ENCODE measurements at regions not wholly inside any gene's neighbourhood (a gene's known extent, or its start where the extent isn't known, plus 50 kb on each side); places are given as distances from the start of the nearest gene placed in this dataset.

DNA sequence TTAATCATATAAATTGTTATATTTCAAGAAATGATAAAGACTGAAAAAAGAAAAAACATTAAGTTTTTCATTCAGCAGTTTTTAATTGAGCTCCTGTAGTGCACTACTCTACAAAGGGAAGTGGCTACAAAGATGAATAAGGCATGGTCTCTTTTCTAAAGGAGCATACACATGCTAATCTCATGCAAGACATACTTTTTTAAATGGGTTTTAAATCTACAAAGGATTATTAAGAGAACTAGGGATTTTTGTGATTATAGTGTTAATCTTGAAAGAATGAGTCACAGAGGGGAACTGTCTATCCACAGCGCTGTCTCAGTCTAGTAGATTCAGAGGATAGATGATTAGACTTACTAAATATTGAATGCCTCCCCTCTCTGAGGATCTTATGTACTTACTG is 1722.2 kb downstream of the RPA4 start:
- Histone ChIP-seq H3K27ac (no peak overlapping the region), H3K79me2 (ENCODE audit: insufficient read depth) (no peaks in the 10 kb centered on the region), H3F3A (ENCODE audit: insufficient read depth) (no peaks in the 10 kb centered on the region), H3K27me3 (replicated peaks; ENCODE audit: insufficient read depth) (no peaks in the 10 kb centered on the region), H3K4me1 (ENCODE audit: insufficient read depth) (no peaks in the 10 kb centered on the region), H2AFZ (no peak overlapping the region), H3K4me3 (no peak overlapping the region), H3K9me2 (ENCODE audit: insufficient read depth) (no peaks in the 10 kb centered on the region), H4K20me1 (ENCODE audit: insufficient read depth) (no peaks in the 10 kb centered on the region), H3K9ac (no peak overlapping the region), H3K4me2 (ENCODE audit: unreplicated experiment) (no peak overlapping the region), H3K9me3 (ENCODE audit: low read depth) (no peaks in the 10 kb centered on the region), H3K36me3 (ENCODE audit: low read depth) (no peaks in the 10 kb centered on the region)
- WGBS, 2 experiments (ENCODE audit: low coverage in 1 of 2, low lambda C conversion rate in 2 of 2, missing lambda C conversion rate in 2 of 2), result 0% methylated on average over 1 of the region's 1 CpG
- DNase-seq, result no peak
- in situ Hi-C loops (cut with MboI), result no loop called here
- no peak for TF ChIP-seq EZH2phosphoT487 (IDR thresholded peaks at IDR 0.05; ENCODE audit: insufficient read depth, low read depth)
- TF ChIP-seq EZH2 (IDR thresholded peaks at IDR 0.05; ENCODE audit: insufficient read depth, poor library complexity, severe bottlenecking), result no peak

DNA sequence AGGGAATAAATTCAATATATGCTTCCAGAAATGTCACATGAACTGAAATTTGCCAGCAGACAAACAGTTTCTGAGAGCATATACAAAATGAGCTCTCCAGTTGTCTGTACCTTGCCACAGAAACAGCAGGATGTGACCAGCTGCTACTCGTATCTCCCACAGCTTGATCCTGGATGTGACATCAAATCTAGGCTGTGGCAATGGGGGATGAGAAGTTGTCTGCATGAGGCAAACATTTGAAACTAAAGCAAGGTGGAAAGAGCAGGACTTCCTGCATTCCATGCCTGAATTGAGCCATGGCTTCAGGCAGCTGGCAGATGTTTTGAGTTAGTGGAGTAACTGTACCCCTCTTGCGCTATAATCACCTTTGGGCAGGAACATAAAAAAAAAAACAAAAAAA is 1724.0 kb downstream of the RPA4 start:
- Histone ChIP-seq H3K4me1 (ENCODE audit: insufficient read depth) (no peaks in the 10 kb centered on the region), H3K27ac (no peak overlapping the region), H3K4me3 (no peak overlapping the region), H3K9me3 (ENCODE audit: low read depth) (no peaks in the 10 kb centered on the region), H3F3A (ENCODE audit: insufficient read depth) (no peaks in the 10 kb centered on the region), H4K20me1 (ENCODE audit: insufficient read depth) (no peaks in the 10 kb centered on the region), H3K9me2 (ENCODE audit: insufficient read depth) (no peaks in the 10 kb centered on the region), H3K4me2 (ENCODE audit: unreplicated experiment) (no peak overlapping the region), H3K79me2 (ENCODE audit: insufficient read depth) (no peaks in the 10 kb centered on the region), H3K36me3 (ENCODE audit: low read depth) (no peaks in the 10 kb centered on the region), H3K9ac (no peak overlapping the region), H2AFZ (no peak overlapping the region), H3K27me3 (replicated peaks; ENCODE audit: insufficient read depth) (no peaks in the 10 kb centered on the region)
- WGBS, 2 experiments (ENCODE audit: low coverage in 1 of 2, low lambda C conversion rate in 2 of 2, missing lambda C conversion rate in 2 of 2), result 31 to 33% methylated on average over 2 of the region's 2 CpGs
- DNase-seq, result no peak
- TF ChIP-seq EZH2 (IDR thresholded peaks at IDR 0.05; ENCODE audit: insufficient read depth, poor library complexity, severe bottlenecking) (no peak), EZH2phosphoT487 (IDR thresholded peaks at IDR 0.05; ENCODE audit: insufficient read depth, low read depth) (no peak)
- in situ Hi-C loops (cut with MboI), result no loop called here

DNA sequence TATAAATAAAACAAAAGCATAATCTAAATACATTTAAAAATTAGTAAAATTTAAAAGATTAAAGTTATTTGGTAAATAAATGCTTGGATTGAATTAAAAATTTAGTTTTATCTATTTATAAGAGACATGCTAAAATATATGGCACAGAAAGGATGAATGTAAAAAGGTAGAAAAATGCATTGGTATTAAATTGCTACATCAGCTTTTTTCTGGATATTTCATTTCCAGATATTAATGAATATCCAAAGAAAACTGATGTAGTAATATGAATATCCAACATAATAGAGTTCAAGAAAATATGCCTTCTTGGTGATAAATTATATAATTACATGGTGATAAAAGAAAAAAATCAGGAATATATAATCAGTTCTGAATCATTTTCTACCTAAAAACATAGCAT is 1743.9 kb downstream of the RPA4 start:
- no peak overlapping the region for H2AFZ ChIP-seq
- no peaks in the 10 kb centered on the region for H3K4me1 ChIP-seq (ENCODE audit: insufficient read depth)
- no peak overlapping the region for H3K4me3 ChIP-seq
- H3K36me3 ChIP-seq (ENCODE audit: low read depth), result no peaks in the 10 kb centered on the region
- in situ Hi-C loops (cut with MboI), result no loop called here
- H3K9ac ChIP-seq, result no peak overlapping the region
- no peak for DNase-seq
- TF ChIP-seq EZH2 (IDR thresholded peaks at IDR 0.05; ENCODE audit: insufficient read depth, poor library complexity, severe bottlenecking) (no peak), EZH2phosphoT487 (IDR thresholded peaks at IDR 0.05; ENCODE audit: insufficient read depth, low read depth) (no peak)
- H3K27me3 ChIP-seq (replicated peaks; ENCODE audit: insufficient read depth), result no peaks in the 10 kb centered on the region
- H3K79me2 ChIP-seq (ENCODE audit: insufficient read depth), result no peaks in the 10 kb centered on the region
- H3F3A ChIP-seq (ENCODE audit: insufficient read depth), result no peaks in the 10 kb centered on the region
- H3K9me2 ChIP-seq (ENCODE audit: insufficient read depth), result no peaks in the 10 kb centered on the region
- no peaks in the 10 kb centered on the region for H3K9me3 ChIP-seq (ENCODE audit: low read depth)
- no peak overlapping the region for H3K27ac ChIP-seq
- H3K4me2 ChIP-seq (ENCODE audit: unreplicated experiment), result no peak overlapping the region
- H4K20me1 ChIP-seq (ENCODE audit: insufficient read depth), result no peaks in the 10 kb centered on the region

DNA sequence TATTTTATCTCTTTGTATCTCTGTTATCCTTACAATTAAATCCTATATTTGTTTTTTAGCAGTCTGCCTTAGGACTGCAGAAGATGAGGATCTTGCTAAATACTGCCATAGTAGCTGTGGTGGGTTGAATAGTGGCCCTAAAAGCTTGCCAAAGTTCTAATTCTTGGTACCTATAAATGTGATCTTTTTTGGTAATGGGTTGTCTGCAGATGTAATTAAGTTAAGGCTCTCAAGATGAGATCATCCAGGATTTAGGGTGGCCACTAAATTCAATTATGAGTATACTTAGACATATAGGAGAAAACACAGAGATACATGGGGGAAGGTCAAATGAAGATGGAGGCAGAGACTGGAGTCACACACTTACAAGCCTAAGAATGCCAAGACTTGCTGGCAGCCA is 1753.7 kb downstream of the RPA4 start:
- H3K79me2 ChIP-seq (ENCODE audit: insufficient read depth), result no peaks in the 10 kb centered on the region
- no peak for DNase-seq
- no peaks in the 10 kb centered on the region for H3K36me3 ChIP-seq (ENCODE audit: low read depth)
- H3K9ac ChIP-seq, result no peak overlapping the region
- in situ Hi-C loops (cut with MboI), result no loop called here
- H3K9me3 ChIP-seq (ENCODE audit: low read depth), result no peaks in the 10 kb centered on the region
- no peak overlapping the region for H2AFZ ChIP-seq
- no peaks in the 10 kb centered on the region for H3F3A ChIP-seq (ENCODE audit: insufficient read depth)
- H3K4me2 ChIP-seq (ENCODE audit: unreplicated experiment), result no peak overlapping the region
- no peaks in the 10 kb centered on the region for H3K4me1 ChIP-seq (ENCODE audit: insufficient read depth)
- TF ChIP-seq EZH2phosphoT487 (IDR thresholded peaks at IDR 0.05; ENCODE audit: insufficient read depth, low read depth) (no peak), EZH2 (IDR thresholded peaks at IDR 0.05; ENCODE audit: insufficient read depth, poor library complexity, severe bottlenecking) (no peak)
- no peaks in the 10 kb centered on the region for H4K20me1 ChIP-seq (ENCODE audit: insufficient read depth)
- no peaks in the 10 kb centered on the region for H3K27me3 ChIP-seq (replicated peaks; ENCODE audit: insufficient read depth)
- H3K9me2 ChIP-seq (ENCODE audit: insufficient read depth), result no peaks in the 10 kb centered on the region
- no peak overlapping the region for H3K4me3 ChIP-seq
- H3K27ac ChIP-seq, result no peak overlapping the region

DNA sequence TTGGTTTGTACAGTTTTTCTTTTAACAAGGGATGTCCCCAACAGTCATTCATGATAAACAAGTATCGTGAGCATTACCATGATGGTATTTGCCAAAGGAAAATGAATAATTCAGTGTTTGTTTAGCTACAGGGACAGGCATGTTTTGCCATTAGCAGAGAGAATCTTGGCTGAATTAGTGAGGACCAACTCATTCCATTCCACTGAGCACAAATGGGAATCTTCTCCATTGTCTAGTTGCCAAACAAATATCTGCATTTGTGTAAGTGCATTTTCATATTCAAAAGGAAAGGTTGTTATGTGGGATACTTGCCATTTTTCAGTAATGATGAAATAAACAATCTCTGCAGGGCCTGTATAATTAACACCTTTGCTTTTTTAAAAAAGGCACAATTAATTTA is 1762.6 kb downstream of the RPA4 start:
- H3K4me3 ChIP-seq, result no peak overlapping the region
- H2AFZ ChIP-seq, result no peak overlapping the region
- H3K9me3 ChIP-seq (ENCODE audit: low read depth), result no peaks in the 10 kb centered on the region
- H3K4me1 ChIP-seq (ENCODE audit: insufficient read depth), result no peaks in the 10 kb centered on the region
- no peaks in the 10 kb centered on the region for H3K27me3 ChIP-seq (replicated peaks; ENCODE audit: insufficient read depth)
- WGBS, 2 experiments (ENCODE audit: low coverage in 1 of 2, low lambda C conversion rate in 2 of 2, missing lambda C conversion rate in 2 of 2), result 0% methylated on average over 1 of the region's 1 CpG
- H3K27ac ChIP-seq, result no peak overlapping the region
- no peak for DNase-seq
- TF ChIP-seq EZH2phosphoT487 (IDR thresholded peaks at IDR 0.05; ENCODE audit: insufficient read depth, low read depth) (no peak), EZH2 (IDR thresholded peaks at IDR 0.05; ENCODE audit: insufficient read depth, poor library complexity, severe bottlenecking) (no peak)
- H3K79me2 ChIP-seq (ENCODE audit: insufficient read depth), result no peaks in the 10 kb centered on the region
- in situ Hi-C loops (cut with MboI), result no loop called here
- no peaks in the 10 kb centered on the region for H4K20me1 ChIP-seq (ENCODE audit: insufficient read depth)
- H3K4me2 ChIP-seq (ENCODE audit: unreplicated experiment), result no peak overlapping the region
- H3K9me2 ChIP-seq (ENCODE audit: insufficient read depth), result no peaks in the 10 kb centered on the region
- H3F3A ChIP-seq (ENCODE audit: insufficient read depth), result no peaks in the 10 kb centered on the region
- no peak overlapping the region for H3K9ac ChIP-seq
- H3K36me3 ChIP-seq (ENCODE audit: low read depth), result no peaks in the 10 kb centered on the region

Measured in GM23248 (cell line).